Smooth muscle cell of the brain vasculature (primary cell): ENCODE measurements at regions not wholly inside any gene's neighbourhood (a gene's known extent, or its start where the extent isn't known, plus 50 kb on each side); places are given as distances from the start of the nearest gene placed in this dataset.
"Not testable (repeated sequence)": the region's sequence is repeated elsewhere in the genome, so short reads cannot be mapped to it uniquely, and the experiment has no call there.

ENCODE experiments used
- DNase-seq: peaks from one replicate; pipeline ENCODE4 v3.0.0-alpha.2; 2012; ENCODE audit warnings: low read depth, low spot score

DNA sequence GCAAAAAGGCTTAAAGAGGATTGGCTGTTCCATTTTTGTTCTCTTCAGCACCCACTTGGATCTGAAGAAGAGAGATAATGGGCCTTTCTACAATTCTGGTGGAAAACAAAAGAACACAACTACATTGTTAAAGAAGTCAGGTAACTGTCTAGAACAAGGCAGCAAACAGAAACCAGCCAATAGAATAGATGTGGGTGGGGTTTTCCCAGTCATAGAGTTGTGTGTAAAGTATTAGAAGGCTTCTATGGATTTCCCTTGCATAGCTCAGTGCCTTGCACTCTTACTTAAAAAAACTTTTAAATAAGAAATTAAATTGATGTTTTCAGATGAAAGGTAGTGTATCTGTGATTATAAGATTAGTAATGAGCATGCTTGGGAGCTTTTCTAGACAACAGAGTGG is 462.7 kb upstream of the ATP11B start:
- no peak for DNase-seq

DNA sequence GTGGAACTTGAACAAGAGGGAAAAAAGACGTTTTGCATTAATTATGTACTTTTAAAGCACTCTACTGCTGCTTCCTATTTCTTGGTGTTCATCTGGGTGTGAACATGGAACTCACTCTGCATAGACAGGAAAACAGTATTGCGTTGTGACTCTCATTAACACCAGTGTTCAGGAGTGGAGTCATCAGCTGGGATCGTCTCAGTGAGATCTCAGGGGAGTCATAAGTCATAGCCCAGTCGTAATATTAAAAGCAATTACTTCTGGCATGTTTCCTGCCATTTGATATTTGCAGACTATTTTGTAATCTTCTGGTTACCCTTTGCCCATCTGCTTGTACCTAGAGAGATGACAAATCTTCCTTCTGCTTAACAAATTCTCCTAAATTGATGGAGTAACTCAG is 462.0 kb upstream of the ATP11B start:
- DNase-seq = no peak

DNA sequence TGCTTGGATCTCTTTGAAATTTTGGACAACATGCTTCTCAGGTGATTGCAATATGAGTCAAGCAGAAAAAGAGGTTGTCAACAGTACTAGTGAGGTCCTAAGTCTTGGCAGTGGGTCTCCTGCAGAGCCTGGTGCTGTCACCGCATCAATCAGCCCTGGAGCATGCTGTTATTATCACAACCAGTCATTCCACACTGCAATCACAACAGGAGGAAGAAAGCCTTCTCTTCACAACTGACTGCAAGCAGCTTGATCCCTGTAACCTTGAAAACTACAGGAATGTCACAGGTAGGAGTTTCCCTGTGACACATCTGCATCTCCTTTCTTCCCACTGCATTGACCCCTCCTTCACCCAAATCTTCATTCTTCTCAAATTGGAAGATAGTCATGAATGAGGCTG is 451.1 kb upstream of the ATP11B start:
- DNase-seq = no peak

DNA sequence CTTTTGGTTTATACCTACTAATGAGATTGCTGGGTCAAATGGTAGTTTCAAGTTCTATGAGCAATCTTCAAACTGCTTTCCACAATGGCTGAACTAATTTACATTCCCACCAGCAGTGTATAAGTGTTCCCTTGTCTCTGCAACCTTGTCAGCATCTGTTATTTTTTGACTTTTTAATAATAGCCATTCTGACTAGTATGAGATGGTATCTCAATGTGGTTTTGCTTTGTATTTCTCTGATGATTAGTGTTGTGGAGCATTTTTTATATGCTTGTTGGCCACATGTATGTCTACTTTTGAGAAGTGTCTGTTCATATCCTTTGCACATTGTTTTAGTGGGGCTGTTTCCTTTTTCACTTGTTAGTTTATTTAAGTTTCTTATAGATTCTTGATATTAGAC is 449.3 kb upstream of the ATP11B start:
- DNase-seq = not testable (repeated sequence)

DNA sequence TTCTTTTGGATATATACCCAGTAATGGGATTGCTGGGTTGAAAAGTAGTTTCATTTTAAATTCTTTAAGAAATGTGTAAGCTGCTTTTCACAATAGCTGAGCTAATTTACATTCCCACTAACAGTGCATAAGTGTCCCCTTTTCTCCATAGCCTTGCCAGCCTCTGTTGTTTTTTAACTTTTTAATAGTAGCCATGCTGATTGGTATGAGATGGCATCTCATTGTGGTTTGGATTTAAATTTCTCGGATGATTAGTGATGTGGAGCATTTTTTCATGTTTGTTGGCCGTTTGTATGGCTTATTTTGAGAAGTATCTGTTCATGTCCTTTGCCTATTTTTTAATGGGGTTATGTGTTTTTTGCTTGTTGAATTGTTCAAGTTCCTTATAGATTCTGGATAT is 444.3 kb upstream of the ATP11B start:
- no peak for DNase-seq

DNA sequence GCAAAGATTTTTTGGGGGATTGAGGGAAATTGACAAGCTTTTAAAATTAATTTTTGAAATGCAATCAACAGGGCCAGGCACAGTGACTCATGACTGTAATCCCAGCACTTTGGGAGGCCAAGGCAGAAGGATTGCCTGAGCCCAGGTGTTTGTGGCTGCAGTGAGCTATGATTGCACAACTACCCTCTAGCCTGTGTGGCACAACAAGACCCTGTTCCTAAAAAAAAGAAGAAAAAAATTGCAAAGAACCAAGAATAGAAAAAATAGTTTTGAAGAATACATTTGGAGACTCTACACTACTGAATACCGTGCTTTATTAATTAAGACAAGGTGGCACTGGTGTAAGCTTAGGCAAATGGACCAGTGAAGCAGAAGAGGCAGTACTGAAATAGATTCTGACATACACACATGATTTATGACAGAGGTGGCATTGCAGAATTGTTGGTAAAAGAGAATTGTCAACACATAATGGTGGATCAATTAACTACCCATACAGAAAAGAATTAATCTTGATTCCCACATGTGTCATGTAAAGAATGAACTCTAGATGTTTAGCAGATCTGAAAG is 443.3 kb upstream of the ATP11B start:
- no peak for DNase-seq

DNA sequence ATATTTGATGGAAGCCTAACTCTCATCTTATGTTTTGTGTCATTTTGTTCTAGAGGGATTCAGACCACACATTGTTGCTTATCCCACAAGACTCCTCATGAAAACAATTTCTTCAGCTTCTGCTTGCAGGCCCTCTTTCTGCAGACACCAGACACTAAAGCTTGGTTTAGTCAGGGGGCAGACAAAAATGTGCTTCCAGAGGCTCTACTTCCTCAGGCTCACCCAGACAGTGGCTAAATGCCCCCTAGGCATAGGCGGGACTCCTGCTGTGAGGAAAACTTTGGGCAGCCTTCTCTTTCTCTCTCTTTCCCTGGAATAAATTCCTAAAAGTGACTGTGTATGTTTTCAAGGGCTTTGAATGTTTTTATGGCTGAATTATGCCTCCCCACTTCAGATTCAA is 435.4 kb upstream of the ATP11B start:
- no peak for DNase-seq

DNA sequence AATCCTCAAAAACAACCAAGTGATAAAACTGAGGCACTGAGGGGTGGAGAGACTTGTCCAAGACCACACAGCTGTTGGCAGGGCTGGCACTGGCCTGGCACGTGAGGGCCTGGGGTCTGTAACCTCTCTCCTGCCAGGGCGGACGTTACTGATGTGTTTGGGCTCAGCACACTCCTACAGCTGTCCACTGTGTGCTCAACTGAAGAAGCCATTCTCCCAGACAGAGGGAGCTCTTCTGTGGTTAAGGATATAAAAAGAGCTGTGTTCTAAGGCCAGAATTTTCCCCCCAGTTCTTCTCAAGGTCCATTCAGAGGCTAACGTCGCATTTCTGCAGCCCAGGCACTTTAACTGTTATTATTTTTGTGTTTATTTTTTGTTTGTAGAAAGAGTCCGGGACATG is 429.0 kb upstream of the ATP11B start:
- no peak for DNase-seq

DNA sequence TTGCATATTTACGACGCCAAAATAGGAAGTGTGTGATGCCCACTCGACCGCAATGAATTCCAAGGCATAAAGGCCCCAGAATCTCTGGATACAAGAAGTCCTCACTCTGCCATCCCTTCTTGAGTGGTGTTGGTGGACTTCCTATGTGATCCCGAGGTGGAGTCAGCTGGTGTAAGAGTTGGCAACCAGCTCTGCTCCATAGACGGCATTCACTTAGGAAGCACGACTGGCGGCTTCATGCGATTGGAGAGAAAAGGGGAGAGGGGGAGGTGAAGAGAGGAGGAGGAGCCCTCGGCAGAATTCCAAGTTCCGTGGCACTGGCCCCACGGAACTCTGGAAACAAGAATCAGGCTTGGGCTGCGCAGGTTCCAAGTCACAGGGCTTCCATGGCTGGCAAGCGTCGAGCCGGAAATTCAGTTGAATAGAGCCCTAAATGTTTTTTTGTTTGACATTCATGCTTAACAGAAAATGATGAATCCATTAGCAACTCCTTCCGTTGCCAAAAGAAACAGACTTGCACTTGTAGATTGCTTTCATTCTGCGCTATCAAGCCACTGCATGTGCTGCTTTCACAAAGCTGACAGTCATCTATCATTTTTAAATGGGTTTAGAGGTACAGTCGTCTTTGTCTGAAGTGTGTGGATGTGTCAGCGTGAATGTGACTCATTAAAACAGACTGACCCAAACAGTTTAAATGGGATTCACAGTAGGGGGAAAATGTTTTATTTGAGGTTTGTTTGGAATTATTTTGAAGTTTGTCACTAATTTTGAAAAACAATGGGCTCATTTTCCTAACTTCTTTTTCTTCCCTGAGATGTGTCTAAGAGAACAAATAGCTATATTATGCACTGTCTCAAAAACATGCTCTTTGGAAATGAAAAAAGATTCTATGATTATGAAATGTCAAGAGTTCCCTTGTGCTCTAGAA is 428.3 kb upstream of the ATP11B start:
- DNase-seq = no peak

DNA sequence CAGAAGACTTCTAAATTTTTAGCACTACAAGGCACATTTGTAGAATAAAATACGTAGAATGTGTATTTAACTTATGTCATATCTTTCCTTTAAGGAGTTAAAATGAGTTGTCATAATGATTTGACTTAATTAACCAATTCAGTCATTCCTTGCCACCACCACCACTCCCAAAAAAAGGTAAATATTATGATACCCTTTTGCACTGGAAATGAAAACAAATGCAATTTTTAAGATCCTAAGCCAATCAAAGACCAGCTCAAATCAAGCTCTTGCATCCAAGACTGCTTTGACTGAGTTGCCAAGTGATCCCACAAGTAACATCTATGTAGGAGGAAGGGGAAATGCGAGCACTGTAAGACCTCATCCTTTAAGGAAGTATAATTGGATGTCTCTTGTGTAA is 426.6 kb upstream of the ATP11B start:
- no peak for DNase-seq

DNA sequence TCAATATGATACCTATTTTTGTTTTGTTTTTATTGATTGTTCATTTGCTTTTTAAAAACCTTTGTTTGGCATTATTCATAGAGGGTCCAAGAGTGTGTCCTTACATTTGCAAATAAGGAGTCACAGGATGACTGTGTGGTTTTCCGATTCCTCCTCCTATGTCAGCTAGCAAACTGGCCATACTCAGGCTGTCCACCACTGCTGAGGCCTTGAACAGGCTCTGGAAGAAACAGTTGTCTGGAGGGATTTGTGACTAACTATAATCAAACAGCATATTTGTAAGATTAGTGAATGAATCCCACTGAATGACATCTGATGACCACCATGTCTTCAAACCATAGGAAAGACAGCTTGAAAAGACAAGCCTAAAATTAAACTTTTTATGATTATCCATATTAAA is 423.4 kb upstream of the ATP11B start:
- no peak for DNase-seq

DNA sequence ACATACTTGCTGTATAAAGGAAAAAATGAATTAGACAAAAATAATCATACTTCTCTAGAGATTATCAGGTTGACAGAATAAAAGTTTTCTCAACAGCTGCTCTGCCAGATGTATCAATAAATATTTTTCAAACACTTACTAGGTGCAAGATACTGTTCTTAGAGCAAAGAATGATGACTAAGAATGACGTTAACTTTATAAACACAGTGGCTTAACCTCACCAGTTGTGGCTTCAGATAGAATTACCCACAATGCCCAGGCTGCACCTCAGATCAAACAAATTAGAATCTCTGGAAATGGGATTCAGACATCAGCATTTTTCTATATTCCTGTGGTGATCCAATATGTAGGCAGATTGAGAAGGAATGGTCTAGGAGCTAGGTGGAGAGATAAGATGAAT is 422.4 kb upstream of the ATP11B start:
- no peak for DNase-seq

DNA sequence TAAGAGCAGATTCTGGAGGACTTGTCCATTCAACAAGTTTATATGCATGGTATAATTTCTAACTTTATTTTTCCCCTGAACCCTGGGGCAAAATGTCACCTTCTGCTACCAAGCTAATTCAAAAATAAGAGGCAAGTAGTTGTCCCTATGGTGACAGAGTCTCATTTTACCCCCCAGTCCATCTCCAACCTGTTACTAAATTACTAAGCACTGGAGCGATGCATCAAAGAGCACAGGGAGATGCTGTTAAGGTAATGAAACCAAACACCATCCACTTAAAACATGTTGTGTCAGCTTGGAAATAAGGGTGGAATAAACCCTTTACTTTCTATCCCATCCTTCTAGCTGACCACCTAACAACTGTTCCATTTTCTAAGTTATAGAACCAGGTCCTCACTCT is 417.4 kb upstream of the ATP11B start:
- no peak for DNase-seq

DNA sequence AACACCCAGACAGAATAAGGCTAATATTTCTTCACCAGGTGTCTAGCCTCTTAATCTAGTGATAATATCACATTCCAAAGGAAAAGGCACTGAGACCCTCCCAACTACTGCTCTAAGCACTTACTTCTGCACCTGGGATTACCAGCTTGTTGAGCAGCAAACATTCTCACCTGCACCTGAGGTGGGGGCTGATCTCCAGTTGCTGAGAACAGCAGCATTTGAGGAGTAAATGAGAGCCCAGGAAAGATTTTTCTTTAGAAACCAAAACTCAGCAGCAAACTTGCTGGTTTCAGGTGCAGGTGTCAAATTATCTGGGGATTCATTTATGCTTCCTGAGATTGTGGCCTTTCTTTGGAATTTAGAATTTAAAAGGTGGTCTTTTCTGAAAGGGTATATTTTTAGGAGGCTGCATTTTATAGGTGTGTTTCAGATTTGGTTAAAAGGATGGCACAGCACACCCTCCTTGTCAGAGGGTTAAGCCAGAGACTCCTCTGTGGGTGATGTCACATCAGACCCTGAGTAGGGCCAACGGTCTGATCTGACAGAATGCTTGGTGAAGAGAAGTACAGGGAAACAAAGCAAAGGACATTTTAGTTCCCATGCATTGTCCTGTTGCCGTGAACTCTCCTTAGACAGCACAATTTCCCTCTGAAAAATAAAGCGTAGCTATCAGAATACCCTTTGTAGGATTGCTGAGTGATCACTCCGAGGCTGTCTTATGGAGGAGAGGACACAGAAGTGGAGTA is 411.0 kb upstream of the ATP11B start:
- DNase-seq = no peak

DNA sequence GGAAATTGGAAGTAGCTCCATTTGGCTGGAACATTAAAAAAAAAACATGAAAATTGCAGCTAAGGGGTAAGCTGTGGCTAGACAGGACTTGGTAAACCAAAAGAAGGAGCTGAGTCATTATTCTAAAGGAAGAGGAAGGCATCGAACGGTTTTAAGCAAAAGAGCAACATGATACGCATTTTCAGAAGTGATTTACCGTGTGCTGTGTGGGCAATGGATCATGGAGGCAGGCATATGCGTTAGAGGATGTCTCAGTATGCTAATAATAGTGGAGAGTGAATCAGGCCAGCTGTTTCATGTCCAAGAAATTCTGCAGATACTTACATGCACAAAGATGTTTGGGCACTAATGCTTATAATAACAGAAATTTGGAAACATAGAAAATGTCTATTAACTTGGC is 409.1 kb upstream of the ATP11B start:
- DNase-seq = no peak

DNA sequence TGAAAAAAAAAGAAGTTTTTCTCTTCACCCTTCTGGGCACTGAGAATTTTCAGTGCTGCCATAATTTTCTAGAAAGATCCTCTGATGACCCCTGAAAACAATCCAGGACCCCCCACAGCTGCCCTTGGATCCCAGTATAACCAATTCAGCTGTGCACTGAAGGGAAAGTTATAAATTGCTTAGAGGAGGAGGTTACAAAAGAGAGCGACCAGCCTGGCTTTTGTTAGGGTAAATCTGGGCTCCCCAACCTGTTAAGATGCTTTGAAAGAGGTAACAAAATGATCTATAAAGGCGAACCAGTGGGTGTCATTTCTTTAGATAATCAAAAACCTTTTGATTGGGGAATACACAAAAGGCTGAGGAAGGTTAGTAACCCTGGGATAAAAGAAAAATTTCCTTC is 407.9 kb upstream of the ATP11B start:
- no peak for DNase-seq

DNA sequence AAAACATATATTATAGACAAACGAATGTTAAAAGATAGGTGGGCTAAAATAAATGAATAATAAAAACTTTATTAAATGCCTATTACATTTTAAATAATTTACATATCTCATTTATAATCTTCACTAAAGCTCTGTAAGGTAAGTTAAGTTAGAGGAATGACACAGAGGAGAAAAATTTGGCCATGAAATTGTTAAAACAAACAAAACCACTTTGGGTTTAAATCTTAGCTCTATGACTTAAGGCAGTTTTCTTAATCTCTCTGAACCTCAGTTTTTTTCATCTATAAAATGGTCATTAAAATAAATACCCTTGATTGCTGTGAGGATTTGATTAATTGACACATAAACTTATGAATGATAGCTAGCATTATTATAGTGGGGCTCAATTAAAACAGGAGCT is 404.8 kb upstream of the ATP11B start:
- no peak for DNase-seq

DNA sequence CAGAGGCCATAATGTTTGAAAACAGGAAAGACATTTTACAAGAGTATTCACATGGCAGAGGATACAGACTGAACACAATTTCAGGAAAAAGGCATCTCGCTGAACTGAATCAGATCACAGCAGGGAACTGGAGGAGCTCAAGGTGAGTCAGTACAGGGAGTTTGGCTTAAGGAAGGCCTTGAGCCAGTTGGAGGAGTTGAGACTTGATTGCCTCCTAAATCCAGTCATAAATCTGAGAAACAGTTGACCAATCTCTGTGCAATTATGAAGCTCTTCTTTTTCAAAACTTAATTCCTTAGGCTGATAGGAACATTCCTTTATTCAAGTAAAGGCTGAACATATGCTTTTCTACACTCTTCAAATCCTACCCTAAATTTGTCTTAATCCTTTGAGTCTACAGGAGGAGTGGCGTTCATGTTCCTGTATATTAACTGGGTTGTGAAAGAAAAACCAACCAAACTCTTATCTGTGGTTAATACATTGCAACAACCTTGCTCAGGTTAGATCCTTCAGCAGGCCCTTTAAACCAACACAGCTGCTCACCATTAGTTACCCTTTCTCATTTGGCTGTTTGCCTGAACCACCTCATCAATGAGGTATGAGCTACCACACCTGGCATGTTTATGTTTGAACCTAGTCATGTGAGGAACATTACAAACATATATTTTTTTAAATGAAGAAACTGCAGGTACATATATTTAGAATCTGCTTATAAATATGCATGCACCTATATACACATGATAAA is 404.1 kb upstream of the ATP11B start:
- no peak for DNase-seq

DNA sequence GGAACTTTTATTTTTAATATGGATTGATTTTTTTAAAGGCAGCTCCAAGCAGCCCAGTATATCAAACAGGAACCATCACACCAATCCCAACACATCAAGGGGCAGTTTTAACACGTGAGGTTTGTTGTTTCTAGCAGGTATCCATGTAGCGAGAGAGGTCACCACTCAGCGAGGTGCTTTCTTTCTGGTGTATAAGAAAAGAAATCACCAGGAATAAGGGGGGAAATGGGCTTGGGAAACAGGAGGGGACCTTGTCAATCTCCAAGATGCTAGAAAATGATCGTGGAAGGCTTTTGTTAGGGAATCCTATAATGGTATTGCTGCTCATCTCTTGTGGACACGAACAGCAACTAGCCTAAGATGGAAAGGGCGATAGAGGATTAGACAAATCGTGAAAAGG is 402.9 kb upstream of the ATP11B start:
- DNase-seq = no peak

DNA sequence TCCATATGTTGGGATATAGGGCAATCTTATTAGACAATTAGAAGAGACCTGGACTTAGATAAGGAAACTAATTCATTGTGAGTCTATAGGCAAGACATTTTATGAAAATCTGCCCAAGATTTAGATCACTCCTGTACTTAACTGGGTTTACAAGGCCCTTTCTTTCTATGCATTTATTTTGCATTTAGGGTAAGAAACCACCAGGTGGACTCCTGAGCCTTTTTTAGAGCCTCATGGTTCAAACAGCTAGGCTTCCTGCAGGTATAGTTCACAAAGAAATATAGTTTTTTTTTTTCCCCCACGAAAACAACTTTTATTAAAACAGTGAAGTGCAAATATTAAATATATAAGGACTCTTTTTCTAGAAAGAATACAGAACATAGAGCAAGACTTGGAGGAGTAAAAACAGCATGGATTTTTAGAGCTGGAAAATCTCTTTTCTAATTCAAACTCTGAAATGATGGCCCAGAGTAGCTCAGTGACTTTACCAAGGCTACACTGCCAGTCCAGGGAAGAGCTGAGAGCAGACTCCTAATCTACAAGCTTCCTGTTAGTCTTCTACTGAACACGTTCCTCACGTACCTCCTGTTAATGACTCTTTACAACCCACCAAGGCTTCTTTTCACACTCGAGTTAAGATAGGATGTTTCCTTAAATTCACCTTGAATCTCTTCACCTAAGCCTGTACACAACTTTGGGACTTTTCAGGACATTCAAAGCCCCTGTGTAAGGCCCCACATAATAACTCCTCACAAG is 400.9 kb upstream of the ATP11B start:
- DNase-seq = no peak

DNA sequence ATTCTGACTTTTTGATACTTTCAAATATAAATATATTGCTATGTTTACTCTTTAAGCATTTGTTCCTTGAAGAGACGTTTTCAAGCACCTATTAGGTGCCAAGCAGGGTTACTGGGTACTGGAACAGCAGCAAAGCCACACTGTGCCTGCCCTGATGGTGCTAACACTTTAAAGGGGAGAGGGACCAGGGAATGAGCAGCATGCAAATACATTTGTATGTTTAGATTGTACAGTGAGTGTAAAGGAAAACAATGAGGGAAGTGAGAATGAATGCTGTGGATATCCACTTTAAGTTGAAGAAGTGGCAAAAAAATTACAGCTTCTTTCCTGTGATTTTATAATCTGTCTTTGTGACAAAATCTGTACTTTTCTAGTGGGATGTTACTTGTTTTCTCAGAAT is 400.2 kb upstream of the ATP11B start:
- no peak for DNase-seq
